Endometrium (tissue), 2 donors: ENCODE measurements at regions not wholly inside any gene's neighbourhood (a gene's known extent, or its start where the extent isn't known, plus 50 kb on each side); places are given as distances from the start of the nearest gene placed in this dataset.
"Not testable (repeated sequence)": the region's sequence is repeated elsewhere in the genome, so short reads cannot be mapped to it uniquely, and the experiment has no call there.

Source experiments
- FAIRE-seq: peaks from 2 replicates; lab custom pipeline; 2012; peaks lifted over from hg19 to GRCh38; lab: Jason Lieb, UNC
- donor health status: control.
- donor health status: control.

DNA sequence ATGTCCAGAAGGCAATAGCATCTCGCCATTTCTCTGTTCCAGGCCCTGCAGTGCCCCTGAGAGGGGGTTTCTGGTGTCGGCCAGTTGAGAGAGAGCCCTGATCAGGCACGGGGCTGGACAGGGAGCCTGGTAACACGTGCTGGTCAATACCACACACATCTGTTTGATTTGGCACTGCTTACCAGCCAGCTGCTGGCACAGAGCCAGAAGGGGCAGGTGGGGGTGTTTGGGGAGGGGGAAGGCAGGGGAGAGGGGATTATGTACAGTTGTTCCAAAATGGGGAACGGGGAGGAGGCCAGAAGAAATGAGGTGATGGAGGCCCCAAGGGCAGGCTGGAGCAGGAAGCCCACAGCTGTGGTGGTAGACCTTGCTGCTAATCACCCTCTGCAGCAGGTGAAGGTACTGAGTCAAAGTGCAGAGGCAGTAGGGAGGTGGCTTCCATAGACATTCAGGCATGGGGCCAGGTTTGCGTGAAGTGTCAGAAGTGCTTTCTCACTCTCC lies 153.5 kb upstream of the LPP start:
- no peak for FAIRE-seq

DNA sequence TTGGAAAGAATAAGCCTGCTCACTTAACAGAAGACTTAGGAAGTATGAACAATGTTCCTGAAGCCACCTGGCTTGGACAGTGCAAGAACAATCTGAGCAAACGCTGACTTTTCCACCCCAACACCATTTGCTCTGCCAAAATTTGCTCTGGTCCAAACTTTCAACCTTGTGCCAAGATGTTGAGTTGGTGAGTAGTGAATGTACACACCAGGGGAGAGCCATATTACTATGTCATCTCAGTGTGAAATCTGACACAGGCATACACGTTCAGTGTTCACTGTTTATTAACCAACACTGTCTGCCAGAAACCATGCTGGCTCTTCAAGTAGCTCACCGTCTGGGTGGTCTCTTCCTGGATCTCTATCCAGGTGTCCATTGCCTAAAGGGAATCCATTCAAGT lies 152.9 kb upstream of the LPP start:
- FAIRE-seq = no peak

DNA sequence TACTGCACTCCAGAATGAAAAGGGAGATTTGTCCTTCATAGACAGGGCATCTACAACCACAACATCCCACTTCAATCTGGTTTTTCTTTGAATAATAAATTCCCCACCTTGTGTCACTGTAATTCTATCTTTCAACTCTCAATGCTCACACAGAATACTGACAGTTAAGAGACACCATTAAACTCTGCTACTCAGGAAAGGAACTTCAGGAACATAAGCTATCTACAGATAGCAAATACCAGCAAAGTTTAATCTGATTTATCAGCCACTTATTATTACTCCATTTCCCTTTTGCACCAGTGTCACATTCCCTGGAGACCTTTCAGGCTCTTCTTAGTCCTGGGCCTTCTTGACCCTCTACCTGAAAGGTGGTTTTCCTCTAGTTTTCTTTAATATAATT lies 152.0 kb upstream of the LPP start:
- FAIRE-seq = no peak

DNA sequence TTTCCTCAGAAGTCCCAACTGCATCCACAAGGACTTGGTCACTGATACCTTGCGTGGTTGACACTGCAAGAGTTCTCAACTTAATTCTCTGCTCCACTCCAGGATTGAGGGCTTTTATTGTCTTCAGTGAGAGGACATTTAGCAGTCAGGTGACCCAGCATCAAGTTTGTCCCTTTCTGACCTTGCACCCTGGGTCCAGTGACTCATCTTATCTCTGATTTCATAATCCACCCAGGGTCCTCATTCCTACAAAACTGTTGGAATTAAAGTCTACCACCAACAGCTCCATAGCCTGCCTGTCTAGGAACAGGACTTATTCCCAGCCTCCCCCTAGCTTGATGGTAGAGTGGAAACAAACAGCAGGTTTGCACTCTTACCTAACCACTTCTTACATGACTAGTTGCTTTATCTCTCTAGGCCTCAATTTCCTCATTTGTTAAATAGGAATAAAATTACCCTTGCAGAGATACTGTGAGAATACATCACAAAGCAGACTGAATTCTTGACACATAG lies 151.3 kb upstream of the LPP start:
- FAIRE-seq = no peak

DNA sequence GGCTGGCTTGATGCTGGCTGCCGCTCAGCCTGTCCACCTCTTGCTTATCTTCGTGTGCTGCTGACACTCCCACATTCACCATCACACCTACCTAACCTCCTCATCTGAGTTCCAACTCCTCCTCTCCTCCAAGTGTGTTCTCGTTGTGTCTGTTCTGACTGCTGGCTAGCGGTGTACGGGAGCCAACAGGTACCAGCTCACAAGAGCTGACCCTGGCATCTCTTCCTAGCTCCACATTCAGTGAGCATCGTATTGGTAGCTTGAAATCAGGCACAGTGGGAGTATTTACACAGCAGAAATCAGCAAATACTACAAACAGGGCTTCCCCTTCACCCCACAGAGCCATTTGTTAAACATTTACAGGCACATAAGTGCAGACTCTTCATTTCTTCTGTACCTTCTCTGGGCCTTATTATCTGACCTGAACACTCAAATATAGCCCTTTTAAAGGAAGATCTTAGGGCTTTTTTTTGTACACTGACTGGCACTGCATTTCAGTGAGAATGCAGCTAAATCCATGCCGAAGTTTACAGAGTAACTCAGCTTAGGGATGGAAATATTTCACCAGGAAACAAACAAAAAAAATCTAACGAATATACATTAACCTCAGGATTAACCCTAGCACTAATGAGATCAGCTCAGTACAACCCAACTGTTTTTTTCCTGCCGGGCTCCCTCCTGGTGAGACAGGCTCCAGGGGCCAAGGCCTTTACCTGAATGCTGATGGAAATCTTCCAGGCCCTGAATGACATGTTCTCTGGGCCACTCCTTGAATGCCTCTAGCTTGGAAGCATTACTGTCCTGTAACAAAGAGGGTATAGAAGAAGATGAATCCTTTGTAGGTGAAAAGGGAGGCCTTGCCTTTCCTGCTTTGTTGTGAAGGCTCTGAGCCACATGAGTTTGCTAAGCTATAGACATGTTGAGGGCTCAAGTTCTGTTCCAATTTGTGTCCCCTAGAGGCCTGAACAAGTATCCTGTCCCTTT lies 150.5 kb upstream of the LPP start:
- no peak for FAIRE-seq

DNA sequence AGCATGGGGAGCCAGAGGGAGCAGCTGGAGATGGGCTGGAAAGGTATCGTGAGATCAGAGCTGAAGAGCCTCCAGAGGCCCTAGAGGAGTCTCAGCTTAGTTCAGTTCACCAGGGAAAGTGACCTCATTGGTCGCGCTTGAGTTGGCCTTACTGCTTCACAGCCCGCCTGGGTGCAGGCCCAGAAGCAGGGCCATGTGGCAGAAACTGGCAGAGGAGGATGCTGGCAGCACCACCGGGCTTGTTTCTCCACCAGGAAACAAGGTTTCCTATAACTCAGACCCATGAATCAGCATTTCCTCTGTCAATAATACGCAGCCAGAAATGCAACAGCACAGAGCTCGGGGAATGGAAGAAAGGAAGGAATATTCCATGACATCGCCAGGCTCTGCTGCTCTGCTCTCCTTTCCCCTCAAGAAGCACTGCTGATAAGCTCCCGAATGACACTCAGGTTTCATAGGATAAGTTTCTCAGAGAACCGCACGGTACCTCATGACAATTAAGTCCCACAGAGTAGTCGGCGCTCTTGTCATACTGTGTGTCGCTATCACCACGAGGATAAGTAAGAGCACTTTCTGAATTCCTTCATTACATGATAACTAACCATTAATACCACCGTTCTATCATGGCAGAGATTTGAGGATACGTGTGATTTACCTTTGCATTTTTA lies 147.1 kb upstream of the LPP start:
- no peak for FAIRE-seq

DNA sequence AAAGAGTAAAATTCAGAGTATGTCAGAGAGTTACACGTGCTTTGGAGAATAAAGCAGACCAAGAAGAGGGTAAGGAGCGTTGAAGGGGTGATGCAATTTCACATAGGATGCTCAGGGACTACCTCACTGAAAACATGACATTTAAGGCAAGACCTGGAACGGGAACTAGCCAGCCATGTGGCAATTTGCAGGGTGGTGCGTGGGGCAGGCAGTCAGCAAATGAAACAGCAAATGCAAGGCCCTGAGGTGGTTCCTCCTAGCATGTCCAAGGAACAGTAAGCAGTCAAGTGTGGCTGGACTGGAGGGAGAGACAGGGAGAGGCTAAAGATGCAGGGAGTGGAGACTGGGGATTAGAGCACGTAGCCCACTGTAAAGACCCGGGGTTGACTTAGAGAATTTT lies 146.1 kb upstream of the LPP start:
- no peak for FAIRE-seq

DNA sequence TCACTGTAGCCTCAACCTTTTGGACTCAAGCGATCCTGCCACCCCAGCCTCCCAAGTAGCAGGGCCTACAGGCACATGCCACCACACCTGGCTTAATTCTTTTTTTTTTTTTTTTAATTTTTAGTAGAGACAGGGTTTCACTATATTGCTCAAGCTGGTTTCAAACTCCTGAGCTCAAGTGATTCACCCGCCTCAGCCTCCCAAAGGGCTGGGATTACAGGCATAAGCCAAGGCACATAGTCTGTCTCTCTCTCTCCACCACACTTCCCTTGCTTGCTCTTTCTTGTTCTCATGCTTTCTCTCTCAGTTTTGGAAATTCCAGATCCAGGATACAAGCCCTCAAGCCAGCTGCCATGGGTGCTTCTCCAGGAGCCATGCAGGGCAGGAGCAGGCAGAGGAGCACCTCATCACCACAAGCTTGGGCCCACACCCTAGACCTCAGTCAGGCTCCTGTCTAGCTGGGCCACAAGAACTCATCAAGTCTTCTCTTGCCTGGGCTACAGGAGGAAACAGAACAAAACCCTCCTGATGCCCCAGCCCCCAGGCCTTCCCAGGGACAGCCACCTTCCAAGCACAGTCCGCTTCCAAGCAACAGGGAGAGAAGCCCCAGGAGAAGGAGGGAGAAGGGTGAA lies 145.3 kb upstream of the LPP start:
- no peak for FAIRE-seq

DNA sequence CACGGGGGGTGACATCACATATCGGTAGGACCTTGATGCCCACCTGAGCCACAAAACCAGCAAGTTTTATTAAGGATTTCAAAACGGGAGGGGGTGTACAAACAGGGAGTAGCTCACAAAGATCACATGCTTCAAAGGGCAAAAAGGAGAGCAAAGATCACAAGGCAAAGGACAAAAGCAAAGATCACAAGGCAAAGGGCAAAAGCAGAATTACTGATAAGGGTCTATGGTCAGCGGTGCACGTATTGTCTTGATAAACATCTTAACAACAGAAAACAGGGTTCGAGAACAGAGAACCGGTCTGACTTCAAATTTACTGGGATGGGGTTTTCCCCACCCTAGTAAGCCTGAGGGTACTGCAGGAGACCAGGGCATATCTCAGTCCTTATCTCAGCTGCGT lies 143.5 kb upstream of the LPP start:
- no peak for FAIRE-seq

DNA sequence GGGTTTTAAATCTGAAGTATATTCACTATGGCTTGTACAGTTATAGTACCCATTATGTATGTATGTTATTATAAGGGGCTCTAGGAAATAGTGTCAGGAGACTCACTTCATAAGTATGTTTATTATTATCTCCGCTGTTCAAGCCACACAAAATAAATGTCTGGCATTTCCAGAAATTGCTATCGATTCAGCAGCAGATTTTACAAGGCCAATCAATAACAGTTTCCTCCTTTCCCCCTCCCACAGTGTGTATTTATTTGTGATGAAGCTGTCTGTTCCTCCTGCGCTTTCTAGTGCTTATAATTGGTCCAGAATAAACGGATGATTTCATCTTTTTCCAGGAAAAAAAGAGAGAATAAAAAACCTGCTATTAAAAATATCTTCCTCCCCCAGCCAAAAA lies 134.2 kb upstream of the LPP start:
- FAIRE-seq = no peak

DNA sequence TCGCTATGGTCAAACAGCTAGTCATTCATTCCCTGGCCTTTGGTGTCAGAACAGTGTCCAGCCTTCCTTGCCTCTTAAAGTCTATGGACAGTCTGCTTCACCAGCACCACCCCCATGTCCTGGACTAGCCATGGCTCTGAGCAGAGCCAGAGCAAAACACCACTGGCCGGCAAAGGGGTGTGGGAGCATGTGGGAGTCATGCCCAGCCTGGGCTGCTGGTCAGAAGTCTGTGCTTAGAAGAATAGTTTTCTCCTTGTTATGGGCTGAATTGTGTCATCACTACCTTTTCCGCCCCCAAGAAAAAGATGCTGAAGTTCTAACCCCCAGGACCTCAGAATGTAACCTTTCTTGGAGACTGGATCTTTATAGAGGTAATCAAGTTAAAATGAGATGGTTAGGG lies 132.9 kb upstream of the LPP start:
- no peak for FAIRE-seq

DNA sequence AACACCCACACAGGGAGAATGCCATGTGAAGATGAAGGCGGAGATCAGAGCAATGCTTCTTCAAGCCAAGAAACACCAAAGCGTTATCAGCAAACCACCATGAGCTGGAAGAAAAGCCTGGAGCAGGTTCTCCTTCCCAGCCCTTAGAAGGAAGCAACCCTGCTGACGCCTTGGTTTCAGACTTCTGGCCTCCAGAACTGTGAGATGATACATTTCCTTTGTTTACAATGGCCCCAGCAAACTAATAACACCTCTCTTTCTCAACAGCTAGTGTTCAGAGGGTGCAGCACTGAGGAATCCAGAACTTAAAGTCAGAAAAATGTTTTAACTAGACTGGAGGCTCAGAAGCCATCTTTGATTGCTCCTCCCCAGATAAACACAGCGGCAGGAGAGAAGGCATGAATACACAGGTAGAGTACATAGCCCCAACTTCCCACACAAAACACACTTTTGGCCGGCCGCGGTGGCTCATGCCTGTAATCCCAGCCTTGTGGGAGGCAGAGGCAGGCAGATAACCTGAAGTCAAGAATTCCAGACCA lies 132.4 kb upstream of the LPP start:
- FAIRE-seq = no peak

DNA sequence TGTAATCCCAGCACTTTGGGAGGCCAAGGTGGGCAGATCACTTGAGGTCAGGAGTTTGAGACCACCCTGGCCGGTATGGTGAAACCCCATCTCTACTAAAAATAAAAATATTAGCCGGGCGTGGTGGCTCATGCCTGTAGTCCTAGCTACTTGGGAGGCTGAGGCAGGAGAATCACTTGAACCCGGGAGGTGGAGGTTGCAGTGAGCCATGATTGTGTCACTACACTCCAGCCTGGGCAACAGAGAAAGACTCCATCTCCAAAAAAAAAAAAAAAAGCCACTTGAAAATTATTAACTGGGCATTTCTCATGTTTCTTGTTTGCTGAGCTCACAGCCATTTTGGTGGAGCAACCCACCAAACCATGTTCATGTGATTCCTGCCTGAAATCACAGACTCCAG lies 131.1 kb upstream of the LPP start:
- FAIRE-seq = not testable (repeated sequence)

DNA sequence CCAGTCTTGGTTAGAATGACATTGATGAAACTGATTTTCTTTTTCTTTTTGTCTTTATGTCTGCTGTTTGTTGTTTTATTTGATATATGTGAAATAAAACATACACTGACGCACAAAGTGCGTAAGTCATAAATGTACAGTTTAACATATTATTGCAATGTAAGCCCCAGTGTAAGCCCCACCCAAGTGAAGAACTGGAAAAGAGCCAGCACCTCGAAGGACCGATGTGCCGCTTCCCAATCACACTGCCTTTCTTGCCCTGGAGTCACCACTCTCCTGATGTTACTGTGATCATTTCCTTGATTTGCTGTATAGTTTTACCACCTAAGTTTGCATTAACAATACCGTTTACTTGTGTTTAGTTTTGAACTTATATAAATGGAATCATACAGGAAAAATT lies 128.4 kb upstream of the LPP start:
- no peak for FAIRE-seq

DNA sequence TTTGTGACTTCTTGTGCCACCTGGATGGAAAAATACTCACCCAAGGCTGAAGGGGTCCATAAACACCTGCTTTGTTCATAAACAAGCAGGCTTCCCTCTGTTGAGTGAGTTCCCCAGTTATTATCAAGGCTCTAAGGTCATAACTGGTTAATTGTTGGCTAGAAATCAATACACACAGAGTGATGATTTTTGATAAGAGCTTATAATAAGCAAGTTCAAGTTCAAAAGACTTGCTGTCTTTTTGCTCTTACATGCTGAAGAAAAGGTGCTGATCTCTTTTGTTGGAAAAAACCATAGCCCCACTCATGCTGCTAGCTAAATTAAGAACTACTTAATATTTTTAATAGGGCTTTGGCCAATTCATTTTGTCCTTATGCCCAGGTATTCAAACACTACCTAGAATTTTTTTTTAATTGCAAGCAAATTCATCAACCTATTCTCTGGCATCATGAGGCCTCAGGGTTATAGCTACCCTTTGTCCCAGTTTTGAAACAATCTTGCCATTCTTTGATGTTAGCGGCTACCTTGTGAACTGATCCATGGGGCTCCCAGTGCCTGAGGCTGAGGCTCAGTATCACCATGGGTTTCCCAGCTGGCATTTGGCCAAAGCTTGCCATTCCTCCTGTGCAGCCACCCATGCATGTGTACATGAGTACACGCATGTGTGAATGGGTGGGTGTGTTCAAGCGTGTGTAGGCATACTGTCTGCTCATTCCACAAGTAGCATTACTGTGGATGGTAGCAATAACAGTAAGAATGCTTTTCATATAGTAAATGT lies 127.6 kb upstream of the LPP start:
- no peak for FAIRE-seq

DNA sequence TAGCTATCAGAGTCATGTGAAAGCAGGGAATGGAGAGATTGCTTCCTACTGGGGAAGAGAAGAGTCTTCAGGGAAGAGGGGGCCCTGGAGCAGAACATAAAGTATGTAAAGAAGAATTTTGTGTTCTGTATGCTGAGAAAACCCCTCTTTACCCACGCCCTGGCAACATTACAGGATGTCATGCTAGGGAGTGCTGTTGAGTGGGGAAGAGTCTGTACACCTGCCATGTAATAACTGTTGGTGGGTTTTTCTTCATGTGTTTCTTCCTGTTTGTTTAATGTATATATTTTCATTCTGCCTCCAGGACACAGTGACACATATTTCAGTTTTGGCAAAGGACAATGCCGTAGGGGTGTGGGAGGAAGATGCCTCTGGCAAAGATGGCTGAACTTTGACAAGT lies 122.8 kb upstream of the LPP start:
- no peak for FAIRE-seq

DNA sequence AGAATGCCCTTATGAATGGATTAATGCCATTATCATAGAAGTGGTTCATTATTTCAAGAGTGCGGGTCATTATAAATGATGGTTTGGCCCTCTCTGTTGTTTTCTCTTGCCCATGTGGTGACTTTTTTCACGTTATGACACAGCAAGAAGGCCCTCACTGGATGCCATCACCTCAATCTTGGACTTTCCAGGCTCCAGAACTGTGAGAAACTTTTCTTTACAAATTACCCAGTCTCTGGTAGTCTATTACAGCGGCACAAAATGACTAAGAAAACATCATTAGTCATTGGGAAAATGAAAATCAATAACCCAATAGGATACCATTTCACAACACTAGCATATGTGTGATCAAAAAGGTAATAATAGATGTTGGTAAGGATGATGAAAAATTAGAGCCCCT lies 119.0 kb upstream of the LPP start:
- no peak for FAIRE-seq

DNA sequence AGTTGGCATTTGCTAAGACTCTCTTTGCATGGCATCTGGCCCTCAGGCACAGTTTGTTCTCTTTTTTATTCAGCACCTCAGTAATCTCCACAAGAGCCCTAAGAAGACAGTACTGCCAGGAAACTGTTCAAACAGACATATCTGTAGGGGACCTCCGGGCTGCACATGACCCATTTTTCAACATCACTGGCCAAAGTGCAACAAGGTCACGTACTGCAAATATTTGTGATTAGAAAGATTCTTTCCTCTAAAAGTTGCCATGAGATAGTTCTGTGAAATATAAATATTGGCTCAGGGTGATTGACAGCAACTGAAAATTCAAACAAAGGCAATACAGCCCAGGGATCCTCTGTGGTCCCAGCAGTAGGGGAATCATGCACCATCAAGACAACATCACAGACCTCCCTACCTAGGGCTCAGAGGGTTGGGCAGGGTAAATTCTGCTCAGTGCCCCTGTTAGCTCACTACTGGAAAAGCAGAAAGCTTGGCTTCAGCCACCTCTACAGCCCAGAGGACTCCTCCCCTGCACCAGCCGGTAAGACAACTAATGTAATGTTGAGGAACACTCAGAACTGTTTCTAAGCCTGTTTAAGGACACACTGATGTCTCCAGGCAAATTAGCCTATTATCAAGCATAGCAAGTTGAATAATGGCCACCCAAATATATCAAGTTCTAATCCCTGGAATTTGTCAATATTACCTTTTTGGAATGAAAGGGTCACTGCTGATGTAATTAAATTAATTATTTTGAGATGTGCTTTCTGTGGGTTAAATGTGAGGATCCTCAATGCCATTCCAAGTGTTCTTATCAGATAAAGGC lies 117.4 kb upstream of the LPP start:
- FAIRE-seq = no peak

DNA sequence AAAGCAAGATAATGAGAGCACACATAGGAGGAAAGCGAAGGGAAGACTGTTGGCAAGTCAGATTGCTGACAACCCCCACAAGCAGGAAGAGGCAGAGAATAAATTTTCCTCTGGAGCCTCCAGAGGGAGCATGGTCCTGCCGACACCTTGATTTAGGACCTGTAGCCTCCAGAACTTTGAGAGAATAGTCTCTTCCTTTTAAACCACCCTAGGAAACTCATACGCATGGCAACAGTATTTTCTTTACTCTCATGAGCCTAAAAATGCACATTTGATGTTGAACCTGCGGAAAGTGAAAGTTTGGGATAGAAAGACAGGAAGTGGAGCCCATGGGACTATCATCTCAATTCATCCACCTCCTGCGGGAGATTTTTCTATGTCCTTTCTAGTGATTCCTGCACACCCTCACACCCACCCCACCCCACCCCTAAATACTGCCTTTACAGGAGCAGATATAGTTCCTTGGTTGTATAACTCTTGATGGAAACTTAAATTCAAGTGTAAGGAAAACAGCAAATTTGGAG lies 116.7 kb upstream of the LPP start:
- FAIRE-seq = no peak

DNA sequence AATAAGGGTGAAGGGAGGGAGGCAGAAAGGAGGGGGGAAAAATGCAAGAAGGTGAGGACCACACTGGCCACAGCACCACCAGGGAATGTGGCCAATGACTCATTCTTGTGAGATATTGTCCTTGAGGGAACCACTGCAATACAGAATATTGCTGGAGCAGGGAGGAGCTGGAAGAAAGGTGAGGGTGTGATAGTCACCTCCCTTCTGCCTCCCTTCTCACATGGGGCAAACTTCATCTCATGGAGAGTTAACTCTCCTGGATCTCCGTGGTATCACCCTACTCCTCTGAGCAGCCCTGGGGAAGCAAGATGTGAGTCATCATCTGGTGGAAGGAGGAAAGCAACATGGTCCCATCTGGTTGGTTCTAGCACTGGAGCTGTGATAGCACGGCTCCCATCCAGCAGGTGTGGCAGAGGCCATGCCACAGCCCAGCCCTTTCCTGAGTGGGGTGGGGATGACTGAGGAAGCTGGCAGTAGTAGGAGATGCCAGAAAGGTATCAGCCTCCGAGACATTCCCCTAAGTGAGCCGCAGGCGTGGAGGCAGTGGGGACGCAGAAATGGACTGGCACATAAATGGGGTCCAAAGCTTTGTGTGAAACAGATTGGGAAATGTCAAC lies 115.9 kb upstream of the LPP start:
- no peak for FAIRE-seq
